ENCODE measurements at regions not wholly inside any gene's neighbourhood (a gene's known extent, or its start where the extent isn't known, plus 50 kb on each side); places are given as distances from the start of the nearest gene placed in this dataset.

DNA sequence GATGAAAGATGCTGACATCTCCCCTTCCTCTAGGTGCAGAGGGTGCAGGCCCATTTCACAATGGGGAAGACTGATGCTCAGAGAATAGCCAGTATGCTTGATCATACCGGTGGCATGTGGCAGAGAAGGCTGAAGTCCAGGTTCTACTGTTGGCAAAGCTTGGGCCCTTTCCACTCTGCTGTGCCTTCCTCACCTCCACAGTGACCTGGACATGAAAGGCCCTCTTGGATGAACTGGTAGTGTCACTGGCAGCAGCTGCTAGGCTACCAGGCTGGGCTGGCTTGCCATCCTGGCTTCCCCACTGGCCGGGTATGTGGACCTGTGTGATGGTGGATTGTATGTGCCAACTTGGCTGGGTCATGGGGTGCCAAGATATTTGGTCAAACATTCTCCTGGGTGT is 92.0 kb downstream of the GADD45G start:
- DNase-seq (ENCODE audit: low read depth): no peak

DNA sequence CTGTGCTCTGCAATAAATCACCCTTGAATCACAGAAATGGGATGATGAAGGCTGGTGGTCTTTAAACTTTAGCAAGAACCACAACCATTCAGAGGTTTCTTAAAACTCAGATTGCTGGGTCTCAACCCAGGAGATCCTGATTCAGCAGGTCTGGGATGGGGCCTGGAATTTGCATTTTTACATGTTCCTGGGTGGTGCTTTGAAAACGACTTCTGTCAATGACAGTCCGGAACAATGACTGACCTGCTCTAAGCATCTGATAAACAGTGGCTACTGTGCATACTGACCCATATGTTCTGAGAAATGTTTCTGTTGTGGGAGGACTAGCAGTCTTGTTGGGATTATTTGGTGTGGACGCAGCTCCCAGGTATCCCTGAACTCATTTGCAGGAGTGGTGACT is 92.7 kb downstream of the GADD45G start:
- DNase-seq (ENCODE audit: low read depth): no peak

DNA sequence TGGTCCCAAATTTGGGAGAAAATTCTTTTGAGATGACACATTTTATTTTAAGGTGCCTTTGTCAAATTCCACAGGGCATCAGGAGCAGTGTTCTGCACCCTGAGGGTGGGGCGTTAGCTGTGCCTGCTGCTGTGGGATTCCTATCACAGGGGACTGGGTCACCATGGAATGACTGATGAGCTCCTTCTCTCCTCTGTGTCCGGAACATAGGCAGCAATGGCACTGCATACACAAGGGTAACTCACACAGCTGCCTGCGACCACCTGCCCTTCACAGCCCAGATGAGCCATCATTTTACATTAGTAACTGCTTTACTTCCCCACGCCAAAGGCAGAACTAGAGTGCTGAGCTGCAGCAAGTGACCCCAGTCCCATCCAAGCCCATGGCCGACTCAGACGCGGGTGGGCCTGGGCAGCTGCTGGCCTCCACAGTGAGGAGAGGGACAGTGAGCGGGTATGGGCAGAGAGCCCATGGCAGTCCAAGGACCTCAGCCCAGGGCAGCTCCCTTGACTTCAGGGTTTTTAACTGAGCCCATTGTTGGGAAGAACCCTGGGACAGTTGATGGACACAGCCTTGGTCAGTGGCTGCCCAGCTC is 93.7 kb downstream of the GADD45G start:
- DNase-seq (ENCODE audit: low read depth): no peak

DNA sequence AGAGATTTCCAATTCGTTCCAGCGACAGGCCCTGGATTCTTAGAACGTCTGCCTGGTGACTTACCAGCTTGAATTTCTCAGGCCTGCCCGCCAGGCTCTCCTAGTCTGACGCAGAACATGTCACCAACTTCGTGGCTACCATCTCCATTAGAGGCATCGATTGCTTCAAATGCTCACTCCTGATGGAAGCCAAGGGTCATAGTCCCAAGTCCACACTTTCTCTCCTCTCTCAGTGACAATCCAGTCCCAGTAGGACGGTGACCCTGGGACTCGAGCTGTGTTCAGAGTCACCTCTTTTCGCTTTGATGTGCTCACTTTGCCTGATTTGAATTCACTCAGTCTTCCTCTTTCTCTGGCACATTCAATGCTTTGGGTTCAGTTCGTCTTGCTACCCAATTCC is 94.8 kb downstream of the GADD45G start:
- no peak for DNase-seq (ENCODE audit: low read depth)

DNA sequence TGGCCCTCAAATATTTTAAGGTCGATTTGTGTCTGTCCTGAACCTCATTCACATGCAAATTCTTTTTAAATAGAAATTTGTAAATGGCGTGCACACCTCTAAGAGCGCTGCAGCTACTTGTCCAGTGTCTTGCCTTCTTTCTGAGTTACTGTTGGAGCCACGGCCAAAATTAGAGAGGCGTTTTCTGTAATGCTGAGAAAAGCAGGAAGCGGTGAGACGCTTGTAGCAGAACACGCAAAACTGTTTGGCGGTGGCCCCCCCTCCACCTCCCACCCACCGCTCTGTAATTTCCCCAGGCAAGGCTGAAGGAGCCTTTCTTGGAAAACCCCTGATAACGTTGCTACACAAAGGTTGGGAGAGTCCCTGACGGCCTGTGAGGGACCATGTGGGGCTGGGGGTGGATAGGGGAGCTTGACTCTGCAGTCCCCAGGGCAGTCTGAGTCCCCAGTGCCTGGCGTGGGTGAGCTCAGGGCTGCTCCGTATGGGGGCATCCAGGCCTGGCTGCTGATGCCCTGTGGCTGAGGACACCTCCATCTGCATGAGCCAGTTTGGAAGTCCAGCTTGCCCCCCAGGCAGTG is 96.5 kb downstream of the GADD45G start:
- DNase-seq (ENCODE audit: low read depth): no peak

DNA sequence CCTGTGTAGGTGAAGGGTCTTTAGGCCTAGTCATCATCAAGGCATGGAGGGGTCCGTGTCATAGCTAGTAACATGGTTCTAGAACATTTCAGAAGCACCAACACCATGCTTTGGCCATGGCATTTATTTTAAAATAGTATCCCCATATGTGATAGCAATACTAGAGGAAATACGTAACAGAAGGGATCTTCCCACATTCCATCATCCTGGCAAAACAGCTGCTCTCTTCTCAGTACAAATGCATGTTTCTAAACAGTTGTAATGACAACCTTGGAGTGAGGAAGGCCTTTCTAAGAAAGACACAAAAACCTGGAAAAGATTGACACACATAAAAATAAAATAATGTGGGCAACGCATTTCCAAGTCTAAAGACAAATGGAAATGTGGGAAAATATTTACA is 97.6 kb downstream of the GADD45G start:
- DNase-seq (ENCODE audit: low read depth): no peak

DNA sequence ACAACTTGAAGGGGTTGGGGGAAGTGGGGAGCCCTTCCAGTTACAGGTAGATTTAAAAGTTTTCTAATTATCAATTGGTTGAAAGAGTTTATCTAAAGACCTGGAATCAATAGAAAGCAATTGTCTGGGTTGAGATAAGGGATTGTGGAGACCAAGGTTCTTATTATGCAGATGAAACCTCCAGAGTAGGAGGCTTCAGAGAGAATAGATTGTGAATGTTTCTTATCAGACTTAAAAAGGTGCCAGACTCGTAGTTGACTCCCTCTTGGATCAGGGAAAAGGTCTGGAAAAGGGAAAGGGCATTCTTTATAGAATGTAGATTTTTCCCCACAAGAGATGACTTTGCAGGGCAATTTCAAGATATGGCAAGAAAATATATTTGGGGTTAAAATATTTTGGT is 100.8 kb downstream of the GADD45G start:
- no peak for DNase-seq (ENCODE audit: low read depth)

DNA sequence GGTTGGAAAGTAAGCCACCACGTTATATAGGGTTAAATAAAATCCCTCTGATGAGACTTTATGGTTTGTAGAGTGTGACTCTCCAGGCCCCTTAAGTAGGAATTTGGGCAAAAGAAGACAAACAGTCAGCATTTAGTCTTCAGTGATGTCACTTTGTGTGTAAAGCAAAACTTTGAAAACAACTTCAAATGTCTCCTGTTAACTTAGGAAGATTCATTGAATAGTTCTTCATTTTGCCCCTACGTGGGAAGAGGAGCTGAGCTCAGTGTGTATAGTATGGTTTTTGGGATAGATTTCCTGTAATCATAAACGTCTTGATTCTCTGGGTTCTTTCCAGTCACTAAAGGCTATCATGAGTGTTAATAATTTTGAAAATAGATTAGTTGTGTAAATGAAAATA is 101.3 kb downstream of the GADD45G start:
- no peak for DNase-seq (ENCODE audit: low read depth)

DNA sequence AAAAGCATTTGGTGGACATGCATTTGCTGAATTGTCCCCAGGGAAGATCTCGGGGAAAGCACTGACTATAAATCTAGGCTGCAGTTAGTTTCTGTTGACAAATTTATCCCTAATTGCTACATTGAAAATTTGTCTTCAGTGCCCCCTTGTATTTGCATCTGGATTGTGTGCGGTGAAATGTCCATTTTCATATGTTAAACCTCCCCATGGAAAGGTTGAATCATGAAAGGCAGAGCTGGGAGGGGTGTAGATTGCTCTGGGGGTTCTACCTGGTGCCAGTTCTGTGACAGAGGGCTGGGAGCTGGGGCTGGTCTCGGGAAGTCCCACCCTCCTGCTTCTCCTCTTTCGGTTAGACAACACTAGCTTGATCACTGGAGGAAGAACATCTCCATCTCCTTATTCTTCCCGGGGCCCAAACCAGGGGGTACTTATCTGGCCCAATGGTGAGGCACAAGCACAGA is 101.9 kb downstream of the GADD45G start:
- no peak for DNase-seq (ENCODE audit: low read depth)

DNA sequence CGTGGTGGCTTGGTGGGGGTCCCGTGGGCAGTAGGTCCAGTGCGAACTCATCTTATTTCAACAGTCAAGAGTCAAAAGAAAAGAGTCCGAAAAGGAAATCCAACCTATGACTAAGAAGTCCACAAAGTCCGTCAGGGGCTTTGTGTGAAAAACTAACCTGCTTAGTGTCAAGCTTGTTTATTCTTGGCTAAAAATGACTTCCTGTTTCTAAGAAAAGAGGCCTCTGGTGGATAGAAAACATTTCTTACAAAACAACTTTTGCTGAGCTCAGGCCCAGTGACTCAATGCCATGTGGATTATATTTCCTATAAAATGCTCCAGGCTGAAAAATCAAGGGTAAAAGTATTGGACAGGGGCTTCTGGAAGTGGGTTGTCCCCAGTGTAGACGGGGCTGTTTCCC is 105.9 kb downstream of the GADD45G start:
- DNase-seq (ENCODE audit: low read depth): no peak

DNA sequence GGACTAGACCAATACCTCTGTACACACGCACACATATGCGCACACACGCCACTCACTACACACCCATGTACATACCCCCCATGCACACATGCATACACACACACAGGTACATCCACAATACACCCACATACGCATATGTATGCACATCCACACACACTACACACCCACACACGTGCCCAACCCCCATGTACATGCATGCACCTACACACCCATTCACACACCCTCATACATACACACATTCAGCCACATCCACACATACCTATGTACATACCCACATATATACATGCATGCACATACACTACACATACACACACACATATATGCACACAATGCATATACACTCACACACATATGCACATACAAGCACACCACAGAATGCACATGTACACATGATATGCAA is 107.1 kb downstream of the GADD45G start:
- DNase-seq (ENCODE audit: low read depth): no peak

DNA sequence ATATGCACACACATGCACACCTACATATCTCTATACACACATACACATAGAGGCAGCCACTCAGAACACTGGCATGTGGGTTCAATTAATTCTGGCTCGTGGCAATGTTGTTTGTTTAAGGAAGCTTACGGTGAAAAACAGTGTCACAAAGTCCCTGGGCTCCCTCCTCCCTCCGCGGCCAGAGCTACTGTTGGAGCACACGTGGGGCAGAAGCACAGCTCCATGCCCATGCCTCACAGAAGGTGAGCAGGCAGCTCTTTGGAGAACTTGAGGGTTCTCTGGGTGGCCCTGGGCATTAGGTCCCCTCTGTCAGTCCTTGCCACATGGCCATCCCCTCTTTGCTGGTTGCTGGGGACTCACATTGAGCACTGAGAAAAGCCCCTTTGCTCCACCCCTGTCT is 107.5 kb downstream of the GADD45G start:
- no peak for DNase-seq (ENCODE audit: low read depth)

DNA sequence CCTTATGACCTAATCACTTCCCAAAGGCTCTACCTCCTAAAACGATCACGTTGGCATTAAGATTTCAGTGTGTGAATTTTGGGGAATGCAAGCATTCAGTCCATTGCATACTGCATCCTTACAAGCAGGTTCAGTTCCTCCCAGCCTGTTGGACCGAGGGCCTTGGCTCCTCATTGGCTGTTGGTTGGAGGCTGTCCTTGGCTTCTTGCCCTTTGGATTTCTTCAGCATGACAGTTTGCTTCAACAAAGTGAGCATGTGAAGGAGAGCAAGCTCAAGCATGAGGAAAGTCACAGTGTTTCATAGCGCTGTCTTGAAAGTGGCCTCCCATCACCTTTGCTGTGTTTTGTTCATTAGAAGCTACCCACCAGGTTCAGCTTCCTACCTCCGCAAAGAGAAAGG is 109.5 kb downstream of the GADD45G start:
- no peak for DNase-seq (ENCODE audit: low read depth)

DNA sequence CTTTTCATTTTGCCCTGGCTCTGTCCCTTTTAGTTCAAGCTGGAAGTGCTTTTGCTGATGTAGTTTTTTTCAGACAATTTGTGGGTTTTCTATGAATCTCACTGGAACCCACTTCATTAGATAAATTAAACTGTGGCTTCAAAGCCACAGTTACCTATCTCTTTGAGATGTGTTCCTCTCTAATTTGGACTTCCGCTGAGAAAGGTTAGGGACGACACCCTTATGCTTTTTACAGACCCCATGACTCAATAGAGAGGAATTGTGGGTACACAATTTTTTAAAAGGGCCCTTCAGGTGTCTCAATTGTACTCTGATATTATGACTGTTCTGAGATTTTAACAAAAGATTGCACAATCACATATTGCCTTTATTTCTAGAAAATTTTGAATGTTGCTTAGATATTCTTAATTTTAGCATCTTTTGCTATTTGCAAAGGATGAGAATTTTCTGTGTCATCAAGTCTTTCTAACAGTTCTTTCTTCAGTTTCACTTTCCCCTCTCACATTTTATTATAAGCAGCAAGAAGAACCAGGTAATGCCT is 110.6 kb downstream of the GADD45G start:
- DNase-seq (ENCODE audit: low read depth): no peak

DNA sequence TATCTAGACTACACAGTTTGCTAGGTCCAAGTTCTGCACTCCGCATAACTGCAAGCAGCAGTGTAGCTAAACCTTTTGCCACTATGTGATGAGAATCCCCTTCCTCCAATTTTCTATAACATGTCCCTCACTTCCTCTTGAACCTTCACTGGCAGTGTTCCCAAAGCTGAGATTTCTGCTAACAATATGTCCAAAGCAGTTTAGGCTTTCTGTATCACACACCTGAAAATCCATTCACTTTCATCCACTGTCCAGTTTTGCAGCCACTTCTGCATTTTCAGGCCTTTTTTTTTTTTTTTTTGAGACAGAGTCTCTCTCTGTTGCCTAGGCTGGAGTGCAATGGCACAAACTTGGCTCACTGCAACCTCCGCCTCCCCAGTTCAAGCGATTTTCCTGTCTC is 111.1 kb downstream of the GADD45G start:
- DNase-seq (ENCODE audit: low read depth): no peak

DNA sequence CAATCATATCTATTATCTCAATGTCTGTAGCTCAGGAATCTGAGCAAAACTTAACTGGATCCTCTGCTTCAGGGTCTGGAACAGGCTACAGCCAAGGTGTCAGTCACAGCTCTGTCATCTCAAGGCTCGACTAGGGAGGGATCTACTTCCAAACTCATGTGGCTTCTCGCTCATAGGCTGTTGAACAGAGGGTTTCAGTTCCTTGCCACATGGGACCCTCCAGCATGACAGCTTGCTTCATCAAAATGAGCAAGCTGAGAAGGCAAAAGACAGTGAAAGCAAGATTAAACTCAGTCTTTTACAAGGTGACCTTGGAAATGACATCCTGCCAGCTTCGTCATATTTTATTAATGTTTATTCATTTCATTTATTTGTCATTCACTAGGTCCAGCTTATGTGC is 111.7 kb downstream of the GADD45G start:
- no peak for DNase-seq (ENCODE audit: low read depth)

DNA sequence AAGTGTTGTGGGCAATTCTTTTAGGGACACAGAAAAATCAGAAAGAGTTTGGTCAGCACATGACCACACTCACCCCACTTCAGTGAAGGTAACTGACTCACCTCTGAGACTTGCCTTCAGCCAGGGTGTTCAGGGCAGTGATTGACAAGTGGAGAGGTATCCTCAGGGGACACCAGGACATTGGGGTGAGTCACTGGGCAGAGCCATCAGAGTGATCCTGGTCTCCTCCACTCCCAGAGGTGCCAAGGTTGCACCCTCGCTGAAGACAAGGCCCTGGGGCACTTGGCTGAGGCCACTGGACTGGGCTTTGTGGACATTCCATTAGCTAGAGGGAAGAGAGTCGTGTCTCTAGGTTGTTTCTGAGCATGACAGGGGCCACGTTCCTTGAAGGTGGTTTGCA is 113.4 kb downstream of the GADD45G start:
- no peak for DNase-seq (ENCODE audit: low read depth)

DNA sequence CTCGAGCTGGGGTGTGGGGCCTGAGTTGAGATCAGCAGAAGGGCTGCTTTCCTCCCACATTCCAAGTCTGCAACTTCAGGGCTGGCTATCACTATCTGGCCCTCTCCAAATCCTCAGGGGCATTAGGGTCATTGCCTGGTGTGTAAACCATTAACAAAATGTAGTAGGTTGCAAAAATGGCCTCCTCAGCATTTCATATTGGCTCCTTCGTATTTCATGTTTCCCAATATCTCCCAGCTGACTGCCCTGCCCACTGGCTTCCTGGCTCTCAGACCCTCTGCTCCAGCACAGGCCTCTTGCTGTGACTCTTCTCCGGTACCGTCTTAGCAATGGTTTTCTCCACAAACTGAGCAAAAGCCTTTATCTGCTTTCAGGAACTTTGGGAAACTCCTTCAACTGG is 113.8 kb downstream of the GADD45G start:
- DNase-seq (ENCODE audit: low read depth): no peak

DNA sequence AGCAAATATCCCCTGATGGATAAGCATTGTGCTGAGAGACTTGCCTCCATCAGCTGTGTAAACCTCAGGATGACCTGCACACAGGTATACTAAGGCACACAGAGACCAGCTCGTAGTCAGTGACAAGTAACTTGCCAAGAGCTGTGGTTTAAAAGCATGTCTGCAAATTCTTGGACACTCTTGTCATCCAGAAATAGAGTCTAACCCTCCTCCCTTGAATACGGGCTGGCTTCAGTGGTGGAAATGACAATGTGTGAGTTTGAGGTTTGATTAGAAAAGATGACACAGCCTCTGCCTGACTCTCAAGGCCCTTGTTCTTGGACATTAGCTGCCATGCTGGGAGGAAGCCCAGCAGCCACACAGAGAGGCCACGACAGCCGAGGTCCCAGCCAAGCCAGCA is 114.4 kb downstream of the GADD45G start:
- no peak for DNase-seq (ENCODE audit: low read depth)

DNA sequence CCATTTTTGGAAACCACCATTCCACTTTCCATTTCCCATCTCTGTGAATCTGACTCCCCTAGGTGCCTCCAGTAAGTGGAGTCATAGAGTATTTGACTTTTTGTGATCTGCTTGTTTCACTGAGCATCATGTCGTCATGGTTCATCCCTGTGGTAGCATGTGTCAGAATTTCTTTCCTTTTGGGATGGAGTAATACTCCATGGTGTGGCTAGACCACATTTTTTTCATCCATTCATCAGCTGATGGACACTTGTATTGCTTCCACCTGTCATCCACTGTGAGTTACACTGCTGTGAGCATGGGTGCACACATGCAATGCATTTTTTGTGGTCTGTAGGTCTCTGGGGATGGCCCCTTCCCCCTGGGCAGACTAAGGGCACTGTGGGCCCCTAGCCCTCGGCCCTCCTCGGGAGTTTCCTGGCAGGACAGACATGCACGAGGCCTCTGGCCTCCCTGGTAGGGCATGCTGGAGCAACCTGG is 115.9 kb downstream of the GADD45G start:
- no peak for DNase-seq (ENCODE audit: low read depth)

DNA sequence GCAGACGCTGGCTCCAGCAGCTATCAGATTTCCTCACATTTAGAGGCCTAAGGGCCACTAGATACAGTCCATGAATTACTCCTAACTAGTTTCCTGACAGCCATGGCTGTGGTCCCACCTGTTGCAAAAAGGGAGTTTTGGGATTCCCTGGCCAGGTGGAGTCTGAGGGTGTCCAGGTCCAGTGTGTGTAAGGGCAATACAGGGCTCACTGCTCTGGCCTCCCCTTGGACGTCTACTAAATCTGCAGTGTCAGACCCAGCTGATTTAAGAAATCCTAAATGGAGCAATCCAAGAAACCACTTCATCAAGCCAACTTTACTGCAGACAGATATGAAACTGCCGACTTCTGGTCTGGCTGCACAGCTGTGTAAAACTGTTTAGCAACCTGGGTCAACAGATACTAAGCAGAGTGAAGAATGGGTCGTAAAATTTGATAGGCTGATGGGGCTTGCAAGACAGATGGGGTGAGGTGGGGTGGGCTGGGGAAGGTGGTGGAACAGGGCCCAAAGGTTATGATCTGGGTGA is 116.4 kb downstream of the GADD45G start:
- no peak for DNase-seq (ENCODE audit: low read depth)

DNA sequence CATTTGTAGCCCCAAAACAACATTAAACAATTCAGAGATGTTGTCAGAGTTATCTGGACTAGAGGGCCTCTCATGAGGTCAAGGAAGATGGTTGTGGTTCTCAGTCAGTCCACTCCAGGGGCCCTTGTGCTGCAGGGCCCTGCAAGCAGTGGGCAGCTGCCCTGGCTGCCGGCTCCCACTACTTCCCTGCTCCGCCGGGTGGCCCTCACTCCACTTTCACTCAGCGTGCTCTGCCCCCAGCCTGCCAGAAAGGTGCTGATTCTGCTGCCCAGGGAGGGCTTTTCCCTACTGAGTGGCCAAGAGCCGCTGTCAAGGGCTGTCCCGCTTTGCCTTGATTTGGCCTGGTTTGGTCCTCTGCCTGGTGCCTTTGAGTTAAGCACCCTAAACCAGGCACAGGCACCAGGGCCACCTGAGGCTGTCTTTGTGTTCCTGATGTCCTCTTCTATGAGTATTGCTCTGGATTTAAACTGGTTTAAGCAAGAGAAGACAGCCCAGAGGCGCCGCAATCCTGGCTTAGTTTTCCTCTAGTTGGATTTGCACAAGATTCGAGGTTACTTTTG is 117.2 kb downstream of the GADD45G start:
- no peak for DNase-seq (ENCODE audit: low read depth)

DNA sequence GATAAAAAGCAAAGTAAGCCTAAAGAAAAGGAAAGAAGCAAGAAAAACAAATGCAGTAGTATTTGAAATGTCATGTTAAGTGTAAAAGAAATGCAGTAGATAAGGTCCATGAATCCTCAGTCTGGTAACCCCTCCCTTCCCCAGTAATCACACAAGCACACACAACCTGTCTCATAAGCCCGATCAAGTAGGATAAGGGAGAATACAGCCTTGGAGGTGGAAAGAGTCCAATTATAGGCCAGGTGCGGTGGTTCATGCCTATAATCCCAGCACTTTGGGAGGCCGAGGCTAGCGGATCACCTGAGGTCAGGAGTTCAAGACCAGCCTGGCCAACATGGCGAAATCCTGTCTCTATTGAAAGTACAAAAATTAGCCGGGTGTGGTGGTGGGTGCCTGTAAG is 117.9 kb downstream of the GADD45G start:
- no peak for DNase-seq (ENCODE audit: low read depth)
